GM12874 (cell line): ENCODE measurements at regions not wholly inside any gene's neighbourhood (a gene's known extent, or its start where the extent isn't known, plus 50 kb on each side); places are given as distances from the start of the nearest gene placed in this dataset.

Source experiments
- CTCF ChIP-seq: IDR thresholded peaks from 2 replicates; pipeline ENCODE4 v1.5.1; 2011; ENCODE audit warnings: low read depth, mild to moderate bottlenecking, control low read depth, low read length, moderate library complexity; ENCODE audit not compliant: insufficient read depth

- no peak for TF ChIP-seq CTCF
Measured at GRCh38 chr2:223488814-223489213, 113.3 kb downstream of the SCG2 start.

DNA sequence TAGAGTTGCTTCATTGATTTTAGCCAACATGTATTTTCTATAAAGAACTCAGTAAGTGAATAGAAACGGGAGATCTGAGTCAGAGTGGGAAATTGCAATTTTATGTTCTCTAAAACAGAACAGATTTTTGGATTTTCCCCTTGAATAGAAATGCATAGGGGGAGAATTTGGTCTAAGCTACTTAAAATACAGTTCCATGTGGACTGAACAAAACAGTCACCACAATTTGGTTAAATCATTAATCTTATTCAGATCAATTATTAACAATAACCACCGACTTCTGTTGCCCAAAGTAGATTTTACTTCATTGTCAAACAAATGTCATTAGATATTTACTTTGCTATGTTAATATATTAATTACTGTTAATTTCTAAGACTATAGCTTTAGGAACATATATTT is 107.7 kb downstream of the SCG2 start:
- TF ChIP-seq CTCF = no peak

- TF ChIP-seq CTCF = no peak
Measured at GRCh38 chr2:223494942-223495341, 107.2 kb downstream of the SCG2 start.

- no peak for TF ChIP-seq CTCF
Measured at GRCh38 chr2:223500709-223501108, 101.5 kb downstream of the SCG2 start.

DNA sequence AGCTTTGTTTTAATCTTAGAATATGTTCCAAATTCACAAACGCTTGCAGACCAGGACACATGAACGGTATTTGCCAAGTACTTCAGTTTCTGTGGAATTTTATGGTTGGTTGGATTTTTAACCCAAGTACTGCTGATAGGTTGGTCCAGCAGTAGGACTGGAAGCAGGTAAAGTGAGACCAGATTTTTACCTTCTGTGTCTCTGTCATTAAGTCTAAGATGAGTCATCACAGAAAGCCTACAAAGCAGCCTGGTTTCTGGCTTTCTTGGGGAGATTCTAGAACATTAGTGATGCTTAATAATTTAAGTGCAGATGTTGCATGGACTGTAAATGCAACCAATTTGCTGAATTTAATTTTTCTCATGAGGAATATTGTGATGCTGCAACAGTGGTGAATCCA is 100.5 kb downstream of the SCG2 start:
- no peak for TF ChIP-seq CTCF

DNA sequence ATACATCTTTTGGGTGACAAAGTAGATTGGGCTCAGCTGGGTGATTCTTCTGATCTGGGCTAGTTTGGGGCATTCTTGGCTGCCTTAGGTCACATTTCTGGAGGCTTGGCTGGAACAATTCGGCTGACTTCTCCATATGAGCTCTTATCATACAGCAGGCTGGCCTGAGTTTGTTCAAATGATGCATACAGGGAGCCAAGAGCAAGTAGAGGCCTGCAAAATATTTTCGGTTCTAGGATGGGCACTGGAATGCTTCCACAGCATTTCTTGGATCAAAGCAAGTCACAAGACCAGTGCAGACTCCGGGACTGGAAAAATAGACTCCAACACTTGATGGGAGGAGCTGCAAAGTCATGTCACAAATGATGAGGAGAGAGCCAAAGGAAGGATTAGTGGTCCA is 98.4 kb downstream of the SCG2 start:
- no peak for TF ChIP-seq CTCF

DNA sequence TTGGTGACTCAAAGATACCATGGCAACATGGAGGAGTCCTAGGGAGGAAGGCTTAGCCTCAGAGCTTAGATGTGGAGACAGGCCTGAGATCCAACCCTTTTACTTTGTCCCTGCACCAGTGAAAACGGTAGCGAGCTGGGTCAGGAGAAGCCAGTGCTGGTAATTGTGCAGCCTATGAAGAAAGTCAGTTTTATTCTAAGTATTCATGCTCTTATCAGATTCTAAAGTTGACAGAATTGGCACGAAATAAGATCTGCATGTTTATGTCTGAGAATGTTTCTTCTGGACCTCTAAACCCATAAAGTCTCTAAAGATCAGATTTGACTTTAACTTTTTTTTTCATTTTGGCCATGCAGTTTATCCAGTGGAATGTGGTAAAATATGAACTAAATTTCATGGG is 93.8 kb downstream of the SCG2 start:
- TF ChIP-seq CTCF = no peak

- no peak for TF ChIP-seq CTCF
Measured at GRCh38 chr2:223510713-223511112, 91.4 kb downstream of the SCG2 start.
